GM20000 (cell line): ENCODE measurements at regions not wholly inside any gene's neighbourhood (a gene's known extent, or its start where the extent isn't known, plus 50 kb on each side); places are given as distances from the start of the nearest gene placed in this dataset.

Experiments used
- DNase-seq: peaks from one replicate; pipeline ENCODE4 v3.0.0; 2012; ENCODE audit warnings: low spot score
- CTCF ChIP-seq: IDR thresholded peaks from 2 replicates; pipeline ENCODE4 v1.5.1; 2012; ENCODE audit warnings: mild to moderate bottlenecking, control low read depth; ENCODE audit errors: extremely low read depth, missing control alignments

GRCh38 chr5:2847608-2848007 lies 96.1 kb upstream of the IRX2 start:
- TF ChIP-seq CTCF = no peak
- no peak for DNase-seq

GRCh38 chr5:2841208-2841607 lies 89.7 kb upstream of the IRX2 start:
- no peak for DNase-seq

GRCh38 chr5:2840372-2840915 lies 89.0 kb upstream of the IRX2 start:
- TF ChIP-seq CTCF = no peak
- no peak for DNase-seq

More at GRCh38 chr5:2841208-2841607, 89.7 kb upstream of the IRX2 start:
- TF ChIP-seq CTCF = no peak

GRCh38 chr5:2836133-2836532 lies 84.7 kb upstream of the IRX2 start:
- DNase-seq = no peak
- no peak for TF ChIP-seq CTCF

GRCh38 chr5:2833556-2833955 lies 82.1 kb upstream of the IRX2 start:
- no peak for DNase-seq
- no peak for TF ChIP-seq CTCF

GRCh38 chr5:2832394-2832793 lies 80.9 kb upstream of the IRX2 start:
- TF ChIP-seq CTCF = no peak
- no peak for DNase-seq

- no peak for DNase-seq
- TF ChIP-seq CTCF = no peak
Measured at GRCh38 chr5:2829239-2829638, 77.8 kb upstream of the IRX2 start.
